Erythroblast (primary cell): ENCODE measurements at regions not wholly inside any gene's neighbourhood (a gene's known extent, or its start where the extent isn't known, plus 50 kb on each side); places are given as distances from the start of the nearest gene placed in this dataset.

Experiments
- GATA1 ChIP-seq: IDR thresholded peaks from 2 replicates; pipeline ENCODE4 v1.6.1; 2011; ENCODE audit warnings: low read depth, mild to moderate bottlenecking, control low read depth, low read length, moderate library complexity
- POLR2A ChIP-seq: IDR thresholded peaks from 2 replicates; pipeline ENCODE4 v1.6.1; 2011; ENCODE audit warnings: mild to moderate bottlenecking, low read length

GRCh38 chr16:48907906-48908634, 298.1 kb upstream of the N4BP1 start:
- TF ChIP-seq POLR2A (no peak), GATA1 (no peak)
